ENCODE measurements at regions not wholly inside any gene's neighbourhood (a gene's known extent, or its start where the extent isn't known, plus 50 kb on each side); places are given as distances from the start of the nearest gene placed in this dataset.

- H3K9me3 ChIP-seq (replicated peaks), result no peaks in the 10 kb centered on the region
- H3K27me3 ChIP-seq (ENCODE audit: low read depth), result no peaks in the 10 kb centered on the region
- DNase-seq, result no peak
- no peak overlapping the region for H3K4me3 ChIP-seq
- H3K4me1 ChIP-seq, result no peaks in the 10 kb centered on the region
- H3K27ac ChIP-seq (replicated peaks), result no peak overlapping the region
- intact Hi-C loops (cut with micrococcal nuclease), result no loop called here
- H3K36me3 ChIP-seq, result no peaks in the 10 kb centered on the region
- no peak for TF ChIP-seq CTCF (IDR thresholded peaks at IDR 0.05; ENCODE audit: borderline replicate concordance)
These were observed 50.0 kb upstream of the KMT2C start for GRCh38 chr7:152485826-152486225.

Measured in left ventricle myocardium inferior (tissue), 1 donor.